ENCODE measurements at regions not wholly inside any gene's neighbourhood (a gene's known extent, or its start where the extent isn't known, plus 50 kb on each side); places are given as distances from the start of the nearest gene placed in this dataset.

GRCh38 chr2:134777593-134777992 lies 58.8 kb upstream of the TMEM163 start:
- intact Hi-C loops (cut with micrococcal nuclease; ENCODE audit: unreplicated experiment) (no loop called here), in situ Hi-C loops (cut with MboI) (no loop called here)
- DNase-seq (ENCODE audit: low read depth, low spot score) (no peak), FAIRE-seq (no peak), ATAC-seq (no peak)
- BruUV-seq (replicated peaks) = no TSS peak
- POLR2A ChIA-PET = no interaction called here
- Histone ChIP-seq H2AFZ (ENCODE audit: control insufficient read depth, low read depth, low read length) (no peak overlapping the region), H3K27me3 (replicated peaks in 1 of 2; ENCODE audit: control insufficient read depth in 2 of 2, insufficient read depth in 2 of 2, low read length in 1 of 2) (no peaks in the 10 kb centered on the region), H3K4me3 (no peak overlapping the region), H3K79me2 (ENCODE audit: control insufficient read depth, insufficient read depth, low read length) (no peaks in the 10 kb centered on the region), H3K4me1 (ENCODE audit: control insufficient read depth, insufficient read depth, low read length) (no peaks in the 10 kb centered on the region), H4K20me1 (ENCODE audit: control insufficient read depth, insufficient read depth) (no peaks in the 10 kb centered on the region), H3K9me3 (replicated peaks; ENCODE audit: control insufficient read depth, insufficient read depth, low read length) (no peaks in the 10 kb centered on the region), H3K36me3 (ENCODE audit: control insufficient read depth in 2 of 2, insufficient read depth in 2 of 2, low read length in 1 of 2) (no peaks in the 10 kb centered on the region), H3K9ac (ENCODE audit: control insufficient read depth, insufficient read depth, low read length) (no peak overlapping the region), H3K27ac (ENCODE audit: control insufficient read depth, insufficient read depth) (no peak overlapping the region), H3K4me2 (ENCODE audit: control insufficient read depth, insufficient read depth) (no peak overlapping the region)
- WGBS (ENCODE audit: insufficient coverage, insufficient replicate concordance, low lambda C conversion rate, missing lambda C conversion rate) = 45% methylated on average over 4 of the region's 4 CpGs
- RAD21 ChIA-PET (ENCODE audit: unreplicated experiment) = interaction anchor here (0.6 kb wide), 1 partner anchor 325 kb away, joined by 3 read pairs; no protein-coding TSS in a partner anchor
- CTCF ChIA-PET = no interaction called here
- TF ChIP-seq RELA (IDR thresholded peaks at IDR 0.05; ENCODE audit: borderline replicate concordance, partially characterized antibody) (no peak), IRF5 (IDR thresholded peaks at IDR 0.05; ENCODE audit: borderline replicate concordance) (no peak), CUX1 (IDR thresholded peaks at IDR 0.05; ENCODE audit: insufficient replicate concordance, low read depth, low read length) (no peak), USF1 (IDR thresholded peaks at IDR 0.05; ENCODE audit: borderline replicate concordance, extremely low read length, insufficient read depth, low read depth, low read length) (no peak), JUND (IDR thresholded peaks at IDR 0.05; ENCODE audit: low read depth, low read length) (no peak), IRF4 (IDR thresholded peaks at IDR 0.05; ENCODE audit: low read depth, low read length) (no peak), SUPT20H (IDR thresholded peaks at IDR 0.05; ENCODE audit: borderline replicate concordance, control insufficient read depth, low read depth, low read length) (no peak), SREBF2 (IDR thresholded peaks at IDR 0.05; ENCODE audit: low read length) (no peak)
- SMC1A ChIA-PET (ENCODE audit: uncharacterized antibody, unreplicated experiment) = interaction anchor here (0.6 to 0.9 kb wide), 2 partner anchors 56 to 221 kb away, joined by 3 to 5 read pairs; no protein-coding TSS in a partner anchor
